ENCODE measurements at regions not wholly inside any gene's neighbourhood (a gene's known extent, or its start where the extent isn't known, plus 50 kb on each side); places are given as distances from the start of the nearest gene placed in this dataset.
A peak's percentile ranks its signal among the peaks of the same experiment; 100 is the strongest.

- peak in 1 of 3 donors; percentile 81 for DNase-seq
- intact Hi-C loops (cut with DNase I), result no loop called here
- peaks cover 0 to 52% (median 26%) of the 10 kb centered on the region in 4 donors for H3K4me1 ChIP-seq
Measured at GRCh38 chr12:92065018-92065499, 80.6 kb downstream of the BTG1 start.

GRCh38 chr12:92064422-92064821, 81.2 kb downstream of the BTG1 start:
- H3K4me3 ChIP-seq, result peak overlapping the region in 2 of 3 donors; percentile 15 to 31
- peaks cover 0 to 46% (median 23%) of the 10 kb centered on the region in 4 donors for H3K4me1 ChIP-seq
- peak; percentile 33 to 57 (median 47) for ATAC-seq
- TF ChIP-seq POLR2A (IDR thresholded peaks at IDR 0.05) (no peak), CTCF (IDR thresholded peaks at IDR 0.05) (no peak)
- DNase-seq, result no peak
- H3K27me3 ChIP-seq, result no peaks in the 10 kb centered on the region
- no peaks in the 10 kb centered on the region for H3K9me3 ChIP-seq
- H3K36me3 ChIP-seq, result no peaks in the 10 kb centered on the region
- H3K27ac ChIP-seq, result peak overlapping the region; percentile 61 to 79 (median 74)
- intact Hi-C loops (cut with DNase I), result no loop called here
- 0% methylated on average over 1 of the region's 1 CpG for WGBS (ENCODE audit: insufficient coverage, low coverage, low lambda C conversion rate, missing lambda C conversion rate)

More at GRCh38 chr12:92065018-92065499, 80.6 kb downstream of the BTG1 start:
- Histone ChIP-seq H3K27ac (peak overlapping the region; percentile 61 to 79 (median 74)), H3K4me3 (peak overlapping the region in 2 of 3 donors; percentile 15 to 31), H3K36me3 (no peaks in the 10 kb centered on the region), H3K27me3 (no peaks in the 10 kb centered on the region), H3K9me3 (no peaks in the 10 kb centered on the region)
- 24% methylated on average over 8 of the region's 8 CpGs for WGBS (ENCODE audit: insufficient coverage, low coverage, low lambda C conversion rate, missing lambda C conversion rate)
- ATAC-seq, result peak; percentile 75 to 86 (median 78)
- TF ChIP-seq CTCF (IDR thresholded peaks at IDR 0.05) (peak in 1 of 4 donors; percentile 9), POLR2A (IDR thresholded peaks at IDR 0.05) (no peak)

- intact Hi-C loops (cut with DNase I), result no loop called here
- peaks cover 0 to 38% (median 19%) of the 10 kb centered on the region in 4 donors for H3K4me1 ChIP-seq
- 25% methylated on average over 3 of the region's 3 CpGs for WGBS (ENCODE audit: insufficient coverage, low coverage, low lambda C conversion rate, missing lambda C conversion rate)
- H3K36me3 ChIP-seq, result no peaks in the 10 kb centered on the region
- TF ChIP-seq POLR2A (IDR thresholded peaks at IDR 0.05), result no peak
- no peak for TF ChIP-seq CTCF (IDR thresholded peaks at IDR 0.05)
- H3K4me3 ChIP-seq, result no peak overlapping the region
- peak; percentile 44 to 79 (median 72) for ATAC-seq
- H3K27me3 ChIP-seq, result no peaks in the 10 kb centered on the region
- H3K9me3 ChIP-seq, result no peaks in the 10 kb centered on the region
- peak overlapping the region; percentile 61 to 79 (median 74) for H3K27ac ChIP-seq
- no peak for DNase-seq
Measured at GRCh38 chr12:92063641-92064040, 82.0 kb downstream of the BTG1 start.

GRCh38 chr12:92062539-92063493, 82.8 kb downstream of the BTG1 start:
- H3K27ac ChIP-seq, result peak overlapping the region in 2 of 3 donors; percentile 74 to 79
- no peak for ATAC-seq
- intact Hi-C loops (cut with DNase I), result no loop called here

More at GRCh38 chr12:92062539-92063493, 82.8 kb downstream of the BTG1 start:
- TF ChIP-seq POLR2A (IDR thresholded peaks at IDR 0.05) (no peak), CTCF (IDR thresholded peaks at IDR 0.05) (no peak)
- H3K27me3 ChIP-seq, result no peaks in the 10 kb centered on the region
- H3K4me3 ChIP-seq, result no peak overlapping the region
- no peaks in the 10 kb centered on the region for H3K36me3 ChIP-seq
- H3K9me3 ChIP-seq, result no peaks in the 10 kb centered on the region
- peaks cover 0 to 32% (median 16%) of the 10 kb centered on the region in 4 donors for H3K4me1 ChIP-seq
- WGBS (ENCODE audit: insufficient coverage, low coverage, low lambda C conversion rate, missing lambda C conversion rate), result 71% methylated on average over 6 of the region's 6 CpGs
- no peak for DNase-seq

Data from right lobe of liver (tissue), 6 donors.